Caco-2 (cell line): ENCODE measurements at regions not wholly inside any gene's neighbourhood (a gene's known extent, or its start where the extent isn't known, plus 50 kb on each side); places are given as distances from the start of the nearest gene placed in this dataset.

ENCODE experiments used
- BruUV-seq: library from RNA; stranded (reverse); fragments of 400-500 nt; replicated peaks from 2 replicates; lab custom pipeline; 2021; lab: Mats Ljungman, UMichigan
- CTCF ChIA-PET: fragments of 300-600 bp; sonication (Branson Sonifier 250); formaldehyde crosslinking; loops from one replicate; lab custom pipeline; 2022; ENCODE audit warnings: antibody characterized with exemption; lab: Charles Lee
- POLR2A ChIA-PET: fragments of 300-600 bp; sonication (Branson Sonifier 250); formaldehyde crosslinking; loops from one replicate; lab custom pipeline; 2022; ENCODE audit warnings: antibody characterized with exemption; lab: Charles Lee
- DNase-seq, 2 experiments: peaks; one replicate each; pipeline versions ENCODE4 v3.0.0 to v3.0.0-alpha.2; 2020 to 2022
- H3K27me3 ChIP-seq: replicated peaks from 2 replicates; pipeline ENCODE4 v1.6.0; 2011; ENCODE audit warnings: low read length; ENCODE audit not compliant: control insufficient read depth, insufficient read depth
- H3K36me3 ChIP-seq: 2 replicates; pipeline ENCODE4 v1.5.1; 2011; ENCODE audit warnings: low read length; ENCODE audit not compliant: control insufficient read depth, insufficient read depth
- H3K4me1 ChIP-seq: fragments of 250-450 bp; sonication (Bioruptor Pico); 2 replicates; pipeline ENCODE4 v1.5.1; 2020; ENCODE audit warnings: mild to moderate bottlenecking
- H3K4me3 ChIP-seq: 2 replicates; pipeline ENCODE4 v1.5.1; 2011; ENCODE audit warnings: low read depth, mild to moderate bottlenecking, control low read depth, low read length
- H3K9me3 ChIP-seq: fragments of 250-450 bp; sonication (Bioruptor Pico); 2 replicates; pipeline ENCODE4 v1.5.1; 2020; ENCODE audit warnings: mild to moderate bottlenecking, moderate library complexity
- H3K27ac Mint-ChIP-seq: one replicate; pipeline ENCODE4 v1.8.0; 2022; ENCODE audit warnings: mixed read lengths; ENCODE audit not compliant: unreplicated experiment
- H3K27me3 Mint-ChIP-seq: one replicate; pipeline ENCODE4 v1.8.0; 2022; ENCODE audit warnings: mixed read lengths; ENCODE audit not compliant: insufficient read depth, unreplicated experiment
- H3K36me3 Mint-ChIP-seq: one replicate; pipeline ENCODE4 v1.8.0; 2022; ENCODE audit warnings: mild to moderate bottlenecking, mixed read lengths; ENCODE audit not compliant: insufficient read depth, unreplicated experiment
- H3K4me1 Mint-ChIP-seq: one replicate; pipeline ENCODE4 v1.8.0; 2022; ENCODE audit warnings: low read depth, mixed read lengths; ENCODE audit not compliant: unreplicated experiment
- H3K4me3 Mint-ChIP-seq: one replicate; pipeline ENCODE4 v1.8.0; 2022; ENCODE audit warnings: mild to moderate bottlenecking, moderate library complexity, mixed read lengths; ENCODE audit not compliant: unreplicated experiment
- H3K9me3 Mint-ChIP-seq: one replicate; pipeline ENCODE4 v1.8.0; 2022; ENCODE audit warnings: mixed read lengths; ENCODE audit not compliant: unreplicated experiment
- intact Hi-C: fragments of 100-400 bp; cut with micrococcal nuclease; formaldehyde crosslinking; loops from one replicate; pipeline ENCODE4 v1.10.0; 2022; ENCODE audit not compliant: unreplicated experiment
- TF ChIP-seq, protein P1 (sequence below), 2 experiments: fragments of 200-600 bp in 1 of 2; IDR thresholded peaks; 1 replicate in 1 of 2; 2 replicates in 1 of 2; pipeline versions ENCODE4 v1.5.1 to v1.8.0; 2011 to 2022; ENCODE audit warnings: antibody characterized with exemption in 1 of 2, control low read depth in 1 of 2, inconsistent platforms in 1 of 2, low read depth in 1 of 2, low read length in 1 of 2, mild to moderate bottlenecking in 1 of 2, moderate library complexity in 1 of 2; ENCODE audit not compliant: insufficient read depth in 1 of 2, severe bottlenecking in 1 of 2, unreplicated experiment in 1 of 2

DNA sequence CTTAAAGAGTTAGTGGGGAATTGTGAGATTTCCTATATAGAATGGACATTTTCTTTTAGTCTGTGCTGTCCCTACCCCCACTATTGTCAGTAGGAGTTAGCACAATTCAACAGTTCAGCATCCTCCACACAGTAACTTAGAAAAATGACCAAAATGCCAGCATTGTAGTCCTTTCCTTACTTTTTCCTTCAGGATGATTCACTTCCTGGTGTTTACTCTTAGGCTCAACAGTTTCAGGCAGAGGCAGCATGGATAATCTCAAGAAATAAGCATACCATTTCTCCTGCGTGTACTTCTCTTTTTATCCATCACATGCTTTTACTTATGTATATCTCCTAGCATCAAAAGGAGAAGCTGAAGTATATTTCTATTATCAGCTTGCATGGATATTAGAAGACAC lies 683.4 kb downstream of the SLC16A7 start:
- H3K9me3 ChIP-seq = no peaks in the 10 kb centered on the region
- no peak overlapping the region for H3K4me3 ChIP-seq
- intact Hi-C loops = no loop called here
- CTCF ChIA-PET = no interaction called here
- no peaks in the 10 kb centered on the region for H3K4me1 ChIP-seq
- DNase-seq = no peak
- POLR2A ChIA-PET = no interaction called here
- H3K36me3 ChIP-seq = no peaks in the 10 kb centered on the region
- TF ChIP-seq, protein P1, sequence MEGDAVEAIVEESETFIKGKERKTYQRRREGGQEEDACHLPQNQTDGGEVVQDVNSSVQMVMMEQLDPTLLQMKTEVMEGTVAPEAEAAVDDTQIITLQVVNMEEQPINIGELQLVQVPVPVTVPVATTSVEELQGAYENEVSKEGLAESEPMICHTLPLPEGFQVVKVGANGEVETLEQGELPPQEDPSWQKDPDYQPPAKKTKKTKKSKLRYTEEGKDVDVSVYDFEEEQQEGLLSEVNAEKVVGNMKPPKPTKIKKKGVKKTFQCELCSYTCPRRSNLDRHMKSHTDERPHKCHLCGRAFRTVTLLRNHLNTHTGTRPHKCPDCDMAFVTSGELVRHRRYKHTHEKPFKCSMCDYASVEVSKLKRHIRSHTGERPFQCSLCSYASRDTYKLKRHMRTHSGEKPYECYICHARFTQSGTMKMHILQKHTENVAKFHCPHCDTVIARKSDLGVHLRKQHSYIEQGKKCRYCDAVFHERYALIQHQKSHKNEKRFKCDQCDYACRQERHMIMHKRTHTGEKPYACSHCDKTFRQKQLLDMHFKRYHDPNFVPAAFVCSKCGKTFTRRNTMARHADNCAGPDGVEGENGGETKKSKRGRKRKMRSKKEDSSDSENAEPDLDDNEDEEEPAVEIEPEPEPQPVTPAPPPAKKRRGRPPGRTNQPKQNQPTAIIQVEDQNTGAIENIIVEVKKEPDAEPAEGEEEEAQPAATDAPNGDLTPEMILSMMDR (IDR thresholded peaks at IDR 0.05; ENCODE audit: insufficient read depth in 1 of 2, low read depth in 1 of 2, low read length in 1 of 2, severe bottlenecking in 1 of 2, unreplicated experiment in 1 of 2) = no peak
- no peaks in the 10 kb centered on the region for H3K27me3 ChIP-seq
- H3K36me3 Mint-ChIP-seq = no peaks in the 10 kb centered on the region
- no peaks in the 10 kb centered on the region for H3K27me3 Mint-ChIP-seq
- no peaks in the 10 kb centered on the region for H3K4me1 Mint-ChIP-seq
- H3K9me3 Mint-ChIP-seq = no peaks in the 10 kb centered on the region
- no TSS peak for BruUV-seq
- H3K27ac Mint-ChIP-seq = no peak overlapping the region
- no peak overlapping the region for H3K4me3 Mint-ChIP-seq

DNA sequence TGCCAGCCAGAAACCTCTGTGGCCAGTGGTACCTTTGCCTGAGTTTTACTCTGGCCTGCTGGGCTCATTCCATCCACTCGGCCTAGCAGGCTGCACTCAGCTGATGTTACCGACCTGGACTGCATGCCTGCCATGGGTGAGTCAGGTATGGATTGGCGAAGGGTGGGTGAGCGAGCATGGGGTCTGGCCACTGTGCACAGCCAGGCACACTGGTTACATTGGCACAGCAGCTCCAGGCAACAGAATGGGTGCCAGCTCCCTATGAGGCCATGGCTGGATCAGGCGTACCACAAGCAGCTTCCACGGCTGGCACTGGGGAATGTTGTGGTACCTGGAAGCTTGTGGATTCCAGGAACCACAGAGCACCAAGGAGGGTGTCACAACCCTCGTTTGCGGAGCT lies 685.7 kb downstream of the SLC16A7 start:
- Histone ChIP-seq H3K4me1 (no peaks in the 10 kb centered on the region), H3K9me3 (no peaks in the 10 kb centered on the region), H3K27me3 (no peaks in the 10 kb centered on the region), H3K4me3 (no peak overlapping the region), H3K36me3 (no peaks in the 10 kb centered on the region)
- Mint-ChIP-seq H3K4me1 (no peaks in the 10 kb centered on the region), H3K4me3 (no peak overlapping the region), H3K9me3 (no peaks in the 10 kb centered on the region), H3K27me3 (no peaks in the 10 kb centered on the region), H3K36me3 (no peaks in the 10 kb centered on the region), H3K27ac (no peak overlapping the region)
- intact Hi-C loops = no loop called here
- no TSS peak for BruUV-seq
- ChIA-PET POLR2A (no interaction called here), CTCF (no interaction called here)
- TF ChIP-seq, protein P1 (IDR thresholded peaks at IDR 0.05; ENCODE audit: insufficient read depth in 1 of 2, low read depth in 1 of 2, low read length in 1 of 2, severe bottlenecking in 1 of 2, unreplicated experiment in 1 of 2) = no peak
- no peak for DNase-seq

DNA sequence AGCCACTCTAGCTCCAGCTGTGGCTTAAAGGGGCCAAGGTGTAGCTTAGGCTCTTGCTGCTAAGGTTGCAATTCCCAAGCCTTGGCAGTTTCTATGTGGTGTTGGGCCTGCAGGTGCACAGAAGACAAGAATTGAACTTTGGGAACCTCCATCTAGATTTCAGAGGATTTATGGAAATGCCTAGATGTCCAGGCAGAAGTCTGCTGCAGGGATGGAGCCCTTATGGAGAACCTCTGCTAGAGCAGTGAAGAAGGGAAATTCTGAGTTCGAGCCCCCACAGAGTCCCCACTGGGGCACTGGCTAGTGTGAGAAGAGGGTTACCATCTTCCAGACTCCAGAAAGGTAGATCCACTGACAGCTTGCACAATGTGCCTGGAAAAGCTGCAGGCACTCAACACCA lies 694.7 kb downstream of the SLC16A7 start:
- Mint-ChIP-seq H3K36me3 (no peaks in the 10 kb centered on the region), H3K27me3 (no peaks in the 10 kb centered on the region), H3K27ac (no peak overlapping the region), H3K4me3 (no peak overlapping the region), H3K4me1 (no peaks in the 10 kb centered on the region), H3K9me3 (peaks cover 27% of the 10 kb centered on the region)
- no TSS peak for BruUV-seq
- Histone ChIP-seq H3K9me3 (no peaks in the 10 kb centered on the region), H3K4me3 (no peak overlapping the region), H3K36me3 (no peaks in the 10 kb centered on the region), H3K4me1 (no peaks in the 10 kb centered on the region), H3K27me3 (no peaks in the 10 kb centered on the region)
- ChIA-PET CTCF (no interaction called here), POLR2A (no interaction called here)
- intact Hi-C loops = no loop called here
- TF ChIP-seq, protein P1 (IDR thresholded peaks at IDR 0.05; ENCODE audit: insufficient read depth in 1 of 2, low read depth in 1 of 2, low read length in 1 of 2, severe bottlenecking in 1 of 2, unreplicated experiment in 1 of 2) = no peak
- DNase-seq = no peak
